IMR-90 (cell line): ENCODE measurements at regions not wholly inside any gene's neighbourhood (a gene's known extent, or its start where the extent isn't known, plus 50 kb on each side); places are given as distances from the start of the nearest gene placed in this dataset.

Experiments
- ATAC-seq: fragments of 200-7000 bp; cut with Tn5 transposase; 2 replicates; pipeline ENCODE4 v1.9.1; 2020; ENCODE audit warnings: low read depth, mild to moderate bottlenecking, moderate library complexity
- BruUV-seq: library from RNA; stranded (reverse); fragments of 400-500 nt; replicated peaks from 2 replicates; lab custom pipeline; 2021; lab: Mats Ljungman, UMichigan
- CTCF ChIA-PET: fragments of 300-600 bp; formaldehyde crosslinking; extraction: SDS; loops from one replicate; lab custom pipeline; 2021; ENCODE audit warnings: antibody characterized with exemption; lab: Yijun Ruan, JAX
- POLR2A ChIA-PET: fragments of 300-600 bp; sonication (Branson Sonifier 250); formaldehyde crosslinking; loops from one replicate; lab custom pipeline; 2022; ENCODE audit warnings: antibody characterized with exemption; ENCODE audit not compliant: unreplicated experiment; lab: Charles Lee
- DNase-seq: peaks from one replicate; pipeline ENCODE4 v3.0.0; 2013
- H2AFZ ChIP-seq: replicated peaks from 2 replicates; pipeline ENCODE3; 2013; ENCODE audit warnings: low read length, mild to moderate bottlenecking; ENCODE audit not compliant: poor library complexity
- H2AK5ac ChIP-seq: 2 replicates; pipeline ENCODE4 v1.6.1; 2013; ENCODE audit warnings: low read depth, low read length, inconsistent platforms
- H2AK9ac ChIP-seq: replicated peaks from 2 replicates; pipeline ENCODE3; 2013; ENCODE audit warnings: mild to moderate bottlenecking, low read depth, low read length, moderate library complexity; ENCODE audit not compliant: poor library complexity
- H2BK120ac ChIP-seq: 2 replicates; pipeline ENCODE4 v1.6.1; 2013; ENCODE audit warnings: low read depth, low read length, inconsistent platforms
- H2BK15ac ChIP-seq: 3 replicates; pipeline ENCODE4 v1.6.1; 2013; ENCODE audit warnings: low read depth, low read length, inconsistent platforms
- H2BK20ac ChIP-seq: 2 replicates; pipeline ENCODE4 v1.6.1; 2013; ENCODE audit warnings: low read depth, mild to moderate bottlenecking, inconsistent platforms, low read length, moderate library complexity
- H2BK5ac ChIP-seq: 2 replicates; pipeline ENCODE4 v1.6.1; 2013; ENCODE audit warnings: mild to moderate bottlenecking, low read depth, low read length, inconsistent platforms; ENCODE audit not compliant: poor library complexity, severe bottlenecking
- H3K14ac ChIP-seq: replicated peaks from 2 replicates; pipeline ENCODE4 v1.6.1; 2013; ENCODE audit warnings: low read depth, low read length, inconsistent platforms
- H3K18ac ChIP-seq: 2 replicates; pipeline ENCODE4 v1.6.1; 2013; ENCODE audit warnings: low read depth, low read length, control low read depth
- H3K23ac ChIP-seq: 2 replicates; pipeline ENCODE4 v1.6.1; 2013; ENCODE audit warnings: low read depth, low read length, inconsistent platforms
- H3K27ac ChIP-seq: 2 replicates; pipeline ENCODE4 v1.5.1; 2013; ENCODE audit warnings: mild to moderate bottlenecking, control low read depth, low read length; ENCODE audit not compliant: insufficient read depth
- H3K27me3 ChIP-seq: 2 replicates; pipeline ENCODE4 v1.6.1; 2013; ENCODE audit warnings: low read length; ENCODE audit not compliant: control insufficient read depth, insufficient read depth
- H3K36me3 ChIP-seq: 2 replicates; pipeline ENCODE4 v1.6.1; 2013; ENCODE audit warnings: low read length, mixed read lengths; ENCODE audit not compliant: control insufficient read depth, insufficient read depth
- H3K4ac ChIP-seq: 2 replicates; pipeline ENCODE4 v1.6.1; 2013; ENCODE audit warnings: low read depth, low read length, inconsistent platforms
- H3K4me1 ChIP-seq: 2 replicates; pipeline ENCODE4 v1.6.1; 2013; ENCODE audit warnings: low read length, mixed read lengths; ENCODE audit not compliant: control insufficient read depth, insufficient read depth
- H3K4me2 ChIP-seq: 2 replicates; pipeline ENCODE4 v1.6.1; 2013; ENCODE audit warnings: low read depth, mild to moderate bottlenecking, control low read depth, low read length, moderate library complexity
- H3K4me3 ChIP-seq: 2 replicates; pipeline ENCODE4 v1.5.1; 2013; ENCODE audit warnings: low read depth, mild to moderate bottlenecking, control low read depth, low read length, moderate library complexity; ENCODE audit not compliant: insufficient read depth
- H3K56ac ChIP-seq: 2 replicates; pipeline ENCODE4 v1.6.1; 2013; ENCODE audit warnings: low read length, inconsistent platforms; ENCODE audit not compliant: insufficient read depth; ENCODE audit errors: extremely low read depth
- H3K79me1 ChIP-seq, 2 experiments: 2 replicates each; pipeline ENCODE4 v1.6.1; 2013; ENCODE audit warnings: low read length in 2 of 2, inconsistent platforms in 1 of 2, low read depth in 1 of 2
- H3K9ac ChIP-seq: 2 replicates; pipeline ENCODE4 v1.6.1; 2013; ENCODE audit warnings: low read depth, low read length, control low read depth
- H3K9me1 ChIP-seq: 2 replicates; pipeline ENCODE4 v1.6.1; 2013; ENCODE audit warnings: low read length, inconsistent platforms; ENCODE audit not compliant: insufficient read depth
- H3K9me3 ChIP-seq: 2 replicates; pipeline ENCODE4 v1.6.1; 2013; ENCODE audit warnings: low read length; ENCODE audit not compliant: control insufficient read depth, insufficient read depth
- H4K20me1 ChIP-seq: 2 replicates; pipeline ENCODE4 v1.6.1; 2013; ENCODE audit warnings: low read length, inconsistent platforms; ENCODE audit not compliant: insufficient read depth
- H4K5ac ChIP-seq: 2 replicates; pipeline ENCODE4 v1.6.1; 2013; ENCODE audit warnings: mild to moderate bottlenecking, low read depth, low read length, control low read depth
- H4K8ac ChIP-seq, 2 experiments: 2 replicates each; pipeline ENCODE4 v1.6.1; 2013; ENCODE audit warnings: low read depth in 2 of 2, low read length in 2 of 2, control low read depth in 1 of 2, inconsistent platforms in 1 of 2
- H4K91ac ChIP-seq: 2 replicates; pipeline ENCODE4 v1.6.1; 2013; ENCODE audit warnings: low read depth, low read length, inconsistent platforms; ENCODE audit not compliant: insufficient read depth
- CEBPB ChIP-seq: IDR thresholded peaks from 2 replicates; pipeline ENCODE4 v1.6.1; 2012; ENCODE audit warnings: low read depth, low read length, improper control_type of control experiment
- CHD1 ChIP-seq: IDR thresholded peaks from 2 replicates; pipeline ENCODE4 v1.6.1; 2012; ENCODE audit warnings: low read depth, low read length, improper control_type of control experiment
- CTCF ChIP-seq: conservative IDR thresholded peaks from 2 replicates; pipeline ENCODE4 v1.5.1; 2012; ENCODE audit warnings: mild to moderate bottlenecking, low read depth, low read length, improper control_type of control experiment
- ELK1 ChIP-seq: fragments of 150-350 bp; IDR thresholded peaks from 2 replicates; pipeline ENCODE4 v1.6.1; 2016; ENCODE audit warnings: low read depth, mild to moderate bottlenecking, low read length, moderate library complexity, borderline replicate concordance
- MAFK ChIP-seq: IDR thresholded peaks from 2 replicates; pipeline ENCODE4 v1.6.1; 2012; ENCODE audit warnings: low read depth, low read length, improper control_type of control experiment
- MAZ ChIP-seq: IDR thresholded peaks from 2 replicates; pipeline ENCODE4 v1.6.1; 2012; ENCODE audit warnings: low read depth, mild to moderate bottlenecking, low read length, improper control_type of control experiment, moderate library complexity, borderline replicate concordance
- MXI1 ChIP-seq: IDR thresholded peaks from 2 replicates; pipeline ENCODE4 v1.6.1; 2012; ENCODE audit warnings: low read depth, mild to moderate bottlenecking, low read length, moderate library complexity, borderline replicate concordance
- NFE2L2 ChIP-seq: fragments of 150-350 bp; IDR thresholded peaks from 2 replicates; pipeline ENCODE4 v1.6.1; 2016; ENCODE audit warnings: low read depth, mild to moderate bottlenecking, low read length
- POLR2A ChIP-seq: IDR thresholded peaks from 2 replicates; pipeline ENCODE4 v1.6.1; 2012; ENCODE audit warnings: mild to moderate bottlenecking, low read depth, low read length
- RAD21 ChIP-seq: IDR thresholded peaks from 2 replicates; pipeline ENCODE4 v1.6.1; 2012; ENCODE audit warnings: low read length, improper control_type of control experiment
- RCOR1 ChIP-seq: IDR thresholded peaks from 2 replicates; pipeline ENCODE4 v1.6.1; 2012; ENCODE audit warnings: mild to moderate bottlenecking, low read length, improper control_type of control experiment; ENCODE audit not compliant: insufficient replicate concordance
- RFX5 ChIP-seq: IDR thresholded peaks from 2 replicates; pipeline ENCODE4 v1.8.0; 2012; ENCODE audit warnings: low read depth, mild to moderate bottlenecking, low read length, moderate library complexity
- SMC3 ChIP-seq: fragments of 150-350 bp; IDR thresholded peaks from 2 replicates; pipeline ENCODE4 v1.6.1; 2016; ENCODE audit warnings: low read depth, mild to moderate bottlenecking, antibody characterized with exemption, low read length, moderate library complexity
- USF2 ChIP-seq: fragments of 150-350 bp; IDR thresholded peaks from 2 replicates; pipeline ENCODE4 v1.6.1; 2017; ENCODE audit warnings: mild to moderate bottlenecking, antibody characterized with exemption, low read length, low read depth
- WGBS, 2 experiments: methylation state at CpG; one replicate each; pipeline versions ENCODE4 v1.1.5 to v1.1.7; 2013; ENCODE audit warnings: missing lambda C conversion rate in 2 of 2; ENCODE audit not compliant: insufficient read length in 1 of 2; ENCODE audit errors: extremely low coverage in 2 of 2; 5-methylcytosine and 5-hydroxymethylcytosine counted together
- dilution Hi-C: fragments of 300-500 bp; cut with HindIII; formaldehyde crosslinking; loops from one replicate; pipeline ENCODE4 v1.14.3; 2018; ENCODE audit warnings: low sequenced_read_pairs; ENCODE audit not compliant: unreplicated experiment
- in situ Hi-C: fragments of 300-500 bp; cut with MboI; formaldehyde crosslinking; loops from 3 replicates; pipeline ENCODE4 v1.14.3; 2019; ENCODE audit warnings: low sequenced_read_pairs, inconsistent platforms, mixed read lengths
- intact Hi-C: fragments of 100-400 bp; cut with micrococcal nuclease; formaldehyde crosslinking; loops from 2 replicates; pipeline ENCODE4 v1.10.0; 2022

GRCh38 chr13:112217431-112217830 is 150.5 kb downstream of the SOX1 start:
- H4K20me1 ChIP-seq: no peaks in the 10 kb centered on the region
- H3K14ac ChIP-seq: no peak overlapping the region
- DNase-seq: no peak
- POLR2A ChIA-PET: no interaction called here
- no peaks in the 10 kb centered on the region for H3K27me3 ChIP-seq
- no peak overlapping the region for H3K27ac ChIP-seq
- no peak overlapping the region for H3K4me2 ChIP-seq
- WGBS, 2 experiments: 73% methylated on average over 7 of the region's 7 CpGs; no CpG with 5 or more reads in 1 of the 2 experiments
- no peak overlapping the region for H4K91ac ChIP-seq
- intact Hi-C loops (no loop called here), in situ Hi-C loops (no loop called here), dilution Hi-C loops (no loop called here)
- H2AK9ac ChIP-seq: no peak overlapping the region
- no peak overlapping the region for H3K23ac ChIP-seq
- no peak overlapping the region for H2BK20ac ChIP-seq
- no peaks in the 10 kb centered on the region for H3K36me3 ChIP-seq
- no peaks in the 10 kb centered on the region for H3K79me1 ChIP-seq
- no peak overlapping the region for H2BK120ac ChIP-seq
- BruUV-seq: no TSS peak
- no peak overlapping the region for H2BK5ac ChIP-seq
- no peak overlapping the region for H2BK15ac ChIP-seq
- H2AK5ac ChIP-seq: no peak overlapping the region
- ATAC-seq: no peak
- no peak overlapping the region for H2AFZ ChIP-seq
- no peak overlapping the region for H3K18ac ChIP-seq
- CTCF ChIA-PET: no interaction called here
- no peaks in the 10 kb centered on the region for H3K9me1 ChIP-seq
- H3K4ac ChIP-seq: no peak overlapping the region
- H4K5ac ChIP-seq: no peak overlapping the region
- no peak overlapping the region for H3K9ac ChIP-seq
- TF ChIP-seq CHD1 (no peak), MAZ (no peak), NFE2L2 (no peak), ELK1 (no peak), SMC3 (no peak), MAFK (no peak), POLR2A (no peak), RCOR1 (no peak), RFX5 (no peak), MXI1 (no peak), RAD21 (no peak), CTCF (no peak), CEBPB (no peak), USF2 (no peak)
- H4K8ac ChIP-seq: no peak overlapping the region
- H3K56ac ChIP-seq: no peak overlapping the region
- H3K4me1 ChIP-seq: no peaks in the 10 kb centered on the region
- no peak overlapping the region for H3K4me3 ChIP-seq
- H3K9me3 ChIP-seq: peaks cover 33% of the 10 kb centered on the region
